HepG2 (cell line): ENCODE measurements at regions not wholly inside any gene's neighbourhood (a gene's known extent, or its start where the extent isn't known, plus 50 kb on each side); places are given as distances from the start of the nearest gene placed in this dataset.

Source experiments
- ATAC-seq: fragments of 200-7000 bp; cut with Tn5 transposase; 3 replicates; pipeline ENCODE4 v1.9.1; 2020; ENCODE audit warnings: mild to moderate bottlenecking, moderate library complexity
- BruUV-seq: library from RNA; stranded (reverse); fragments of 400-500 nt; replicated peaks from 2 replicates; lab custom pipeline; 2021; lab: Mats Ljungman, UMichigan
- CTCF ChIA-PET: fragments of 300-600 bp; formaldehyde crosslinking; extraction: SDS; loops from one replicate; lab custom pipeline; 2021; ENCODE audit warnings: low total read pairs, inconsistent platforms, low intra/inter-chr PET ratio; lab: Yijun Ruan, JAX
- POLR2A ChIA-PET: fragments of 350-600 bp; sonication (Branson Sonifier 250); formaldehyde crosslinking; loops from one replicate; lab custom pipeline; 2020; ENCODE audit warnings: antibody characterized with exemption, inconsistent platforms; lab: Yijun Ruan, JAX
- DNase-seq: peaks from one replicate; pipeline ENCODE4 v3.0.0-alpha.2; 2015; ENCODE audit warnings: low spot score
- FAIRE-seq: peaks from 3 replicates; lab custom pipeline; 2011; peaks lifted over from hg19 to GRCh38; lab: Jason Lieb, UNC
- H2AFZ ChIP-seq: one replicate; pipeline ENCODE4 v1.6.1; 2011; ENCODE audit warnings: low read length, inconsistent platforms
- H3K27ac ChIP-seq: fragments of 300-600 bp; 3 replicates; pipeline ENCODE4 v1.8.0; 2011; ENCODE audit warnings: mixed run types, mild to moderate bottlenecking, mixed read lengths, low read length, inconsistent platforms; ENCODE audit not compliant: insufficient read depth; ENCODE audit errors: extremely low read length
- H3K27me3 ChIP-seq, 2 experiments: fragments of 200-600 bp in 1 of 2; 2 replicates in 1 of 2; 3 replicates in 1 of 2; pipeline versions ENCODE4 v1.6.0 to v1.8.0; 2011; ENCODE audit warnings: low read length in 2 of 2, mild to moderate bottlenecking in 2 of 2, moderate library complexity in 2 of 2, inconsistent platforms in 1 of 2; ENCODE audit not compliant: insufficient read depth in 2 of 2, control insufficient read depth in 1 of 2
- H3K36me3 ChIP-seq, 2 experiments: fragments of 200-600 bp in 1 of 2; replicated peaks in 1 of 2; 2 replicates in 1 of 2; 3 replicates in 1 of 2; pipeline versions ENCODE4 v1.5.1 to v1.8.0; 2011; ENCODE audit warnings: low read length in 2 of 2, inconsistent platforms in 1 of 2; ENCODE audit not compliant: insufficient read depth in 2 of 2, control insufficient read depth in 1 of 2
- H3K4me1 ChIP-seq: 2 replicates; pipeline ENCODE4 v1.5.1; 2012; ENCODE audit warnings: low read length, inconsistent platforms; ENCODE audit not compliant: insufficient read depth
- H3K4me2 ChIP-seq: 2 replicates; pipeline ENCODE4 v1.6.0; 2011; ENCODE audit warnings: low read depth, low read length, inconsistent platforms
- H3K4me3 ChIP-seq, 3 experiments: fragments of 200-600 bp in 1 of 3; sonication (generic), shearing (Covaris generic) in 1 of 3; replicated peaks in 1 of 3; 2 replicates each; pipeline ENCODE4 v1.5.1; 2011 to 2016; ENCODE audit warnings: low read length in 3 of 3, inconsistent platforms in 2 of 3, low read depth in 2 of 3, mild to moderate bottlenecking in 2 of 3, control low read depth in 1 of 3, mixed read lengths in 1 of 3; ENCODE audit not compliant: insufficient read depth in 1 of 3
- H3K79me2 ChIP-seq: one replicate; pipeline ENCODE4 v1.6.1; 2011; ENCODE audit warnings: low read length, inconsistent platforms; ENCODE audit not compliant: insufficient read depth
- H3K9ac ChIP-seq: 2 replicates; pipeline ENCODE4 v1.6.0; 2011; ENCODE audit warnings: mild to moderate bottlenecking, low read depth, low read length, inconsistent platforms; ENCODE audit not compliant: insufficient read depth
- H3K9me3 ChIP-seq: 2 replicates; pipeline ENCODE4 v1.5.1; 2012; ENCODE audit warnings: mild to moderate bottlenecking, low read length
- H4K20me1 ChIP-seq: 2 replicates; pipeline ENCODE4 v1.6.0; 2011; ENCODE audit warnings: inconsistent platforms, mild to moderate bottlenecking, low read length, moderate library complexity; ENCODE audit not compliant: insufficient read depth
- FOXK1 ChIP-seq: sonication (generic); formaldehyde crosslinking; IDR thresholded peaks from 2 replicates; pipeline ENCODE4 v1.4.0; 2020; ENCODE audit warnings: low read depth, missing genetic modification reagents, borderline replicate concordance
- MTF1 ChIP-seq: sonication (generic); formaldehyde crosslinking; IDR thresholded peaks from 2 replicates; pipeline ENCODE4 v1.5.0; 2020; ENCODE audit warnings: missing genetic modification reagents
- PAF1 ChIP-seq: IDR thresholded peaks from 2 replicates; pipeline ENCODE4 v1.6.1; 2016; ENCODE audit warnings: missing genetic modification reagents, missing compliant biosample characterization
- SP140L ChIP-seq: sonication (generic); formaldehyde crosslinking; IDR thresholded peaks from 2 replicates; pipeline ENCODE4 v1.4.0; 2020; ENCODE audit warnings: missing genetic modification reagents, borderline replicate concordance
- TSC22D2 ChIP-seq: sonication (generic); formaldehyde crosslinking; IDR thresholded peaks from 2 replicates; pipeline ENCODE4 v1.5.1; 2020; ENCODE audit warnings: missing genetic modification reagents, mild to moderate bottlenecking, borderline replicate concordance
- ZC3H4 ChIP-seq: sonication (generic); formaldehyde crosslinking; IDR thresholded peaks from 2 replicates; pipeline ENCODE4 v1.4.0; 2020; ENCODE audit warnings: missing genetic modification reagents, borderline replicate concordance
- ZKSCAN5 ChIP-seq: sonication (generic); formaldehyde crosslinking; IDR thresholded peaks from 2 replicates; pipeline ENCODE4 v1.5.1; 2020; ENCODE audit warnings: mild to moderate bottlenecking, missing genetic modification reagents
- ZNF136 ChIP-seq: sonication (generic); formaldehyde crosslinking; IDR thresholded peaks from 2 replicates; pipeline ENCODE4 v1.8.1; 2022; ENCODE audit warnings: low read depth, mild to moderate bottlenecking, moderate library complexity, missing genetic modification reagents
- ZNF296 ChIP-seq: sonication (generic); formaldehyde crosslinking; conservative IDR thresholded peaks from 2 replicates; pipeline ENCODE4 v1.5.0; 2020; ENCODE audit warnings: mild to moderate bottlenecking, missing genetic modification reagents
- in situ Hi-C: cut with HindIII; loops from 2 replicates; pipeline ENCODE4 v1.10.0; 2017; ENCODE audit warnings: low pct_unique_long_range_greater_than_20kb; ENCODE audit not compliant: extremely low pct_ligation_motif_present
- intact Hi-C: fragments of 100-400 bp; cut with micrococcal nuclease; formaldehyde crosslinking; loops from one replicate; pipeline ENCODE4 v1.10.0; 2022; ENCODE audit not compliant: unreplicated experiment
- TF ChIP-seq, protein P1 (sequence below): sonication (generic); formaldehyde crosslinking; IDR thresholded peaks from 2 replicates; pipeline ENCODE4 v1.4.0; 2020; ENCODE audit warnings: missing genetic modification reagents
- TF ChIP-seq, protein P2 (sequence below): IDR thresholded peaks from 2 replicates; pipeline ENCODE4 v1.6.1; 2016; ENCODE audit warnings: mild to moderate bottlenecking, missing biosample characterization, missing genetic modification reagents
- TF ChIP-seq, protein P3 (sequence below): sonication (generic); formaldehyde crosslinking; IDR thresholded peaks from 2 replicates; pipeline ENCODE4 v1.8.1; 2023; ENCODE audit warnings: mild to moderate bottlenecking, missing genetic modification reagents, borderline replicate concordance
- TF ChIP-seq, protein P4 (sequence below): sonication (generic); formaldehyde crosslinking; IDR thresholded peaks from 2 replicates; pipeline ENCODE4 v1.5.0; 2020; ENCODE audit warnings: missing genetic modification reagents
- TF ChIP-seq, protein P5 (sequence below): sonication (generic); formaldehyde crosslinking; IDR thresholded peaks from 2 replicates; pipeline ENCODE4 v1.4.0; 2020; ENCODE audit warnings: missing genetic modification reagents
- TF ChIP-seq, protein P6 (sequence below): IDR thresholded peaks from 2 replicates; pipeline ENCODE4 v1.6.1; 2016; ENCODE audit warnings: missing compliant biosample characterization, missing genetic modification reagents, borderline replicate concordance

DNA sequence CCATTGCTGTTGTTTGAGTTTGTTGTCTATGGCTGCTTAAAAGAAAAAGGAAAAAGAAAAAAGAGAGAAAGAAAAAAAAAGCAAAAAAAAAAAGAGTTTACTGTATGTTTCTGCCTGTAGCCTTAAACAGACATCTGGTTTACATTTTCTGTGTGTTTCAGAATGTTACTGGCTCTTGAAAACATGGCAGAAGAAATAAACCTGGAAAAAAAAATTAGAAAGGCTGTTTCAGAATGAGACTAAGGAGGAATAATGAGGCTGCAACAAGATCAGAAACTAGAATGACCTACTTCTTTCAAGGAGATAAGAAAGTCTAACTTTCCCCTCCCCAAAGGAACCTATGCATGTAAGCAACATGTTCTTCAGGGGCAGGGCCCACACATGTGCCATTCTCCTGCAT lies 292.1 kb downstream of the DIPK2A start:
- H3K27ac ChIP-seq = no peak overlapping the region
- in situ Hi-C loops (no loop called here), intact Hi-C loops (no loop called here)
- no peak for DNase-seq
- H2AFZ ChIP-seq = no peak overlapping the region
- ATAC-seq = no peak
- no peaks in the 10 kb centered on the region for H3K36me3 ChIP-seq
- H3K79me2 ChIP-seq = no peaks in the 10 kb centered on the region
- no peak overlapping the region for H3K9ac ChIP-seq
- no peak overlapping the region for H3K4me2 ChIP-seq
- no peak overlapping the region for H3K4me3 ChIP-seq
- POLR2A ChIA-PET = no interaction called here
- no TSS peak for BruUV-seq
- no peaks in the 10 kb centered on the region for H3K27me3 ChIP-seq
- H4K20me1 ChIP-seq = no peaks in the 10 kb centered on the region
- CTCF ChIA-PET = no interaction called here
- TF ChIP-seq, protein P1, sequence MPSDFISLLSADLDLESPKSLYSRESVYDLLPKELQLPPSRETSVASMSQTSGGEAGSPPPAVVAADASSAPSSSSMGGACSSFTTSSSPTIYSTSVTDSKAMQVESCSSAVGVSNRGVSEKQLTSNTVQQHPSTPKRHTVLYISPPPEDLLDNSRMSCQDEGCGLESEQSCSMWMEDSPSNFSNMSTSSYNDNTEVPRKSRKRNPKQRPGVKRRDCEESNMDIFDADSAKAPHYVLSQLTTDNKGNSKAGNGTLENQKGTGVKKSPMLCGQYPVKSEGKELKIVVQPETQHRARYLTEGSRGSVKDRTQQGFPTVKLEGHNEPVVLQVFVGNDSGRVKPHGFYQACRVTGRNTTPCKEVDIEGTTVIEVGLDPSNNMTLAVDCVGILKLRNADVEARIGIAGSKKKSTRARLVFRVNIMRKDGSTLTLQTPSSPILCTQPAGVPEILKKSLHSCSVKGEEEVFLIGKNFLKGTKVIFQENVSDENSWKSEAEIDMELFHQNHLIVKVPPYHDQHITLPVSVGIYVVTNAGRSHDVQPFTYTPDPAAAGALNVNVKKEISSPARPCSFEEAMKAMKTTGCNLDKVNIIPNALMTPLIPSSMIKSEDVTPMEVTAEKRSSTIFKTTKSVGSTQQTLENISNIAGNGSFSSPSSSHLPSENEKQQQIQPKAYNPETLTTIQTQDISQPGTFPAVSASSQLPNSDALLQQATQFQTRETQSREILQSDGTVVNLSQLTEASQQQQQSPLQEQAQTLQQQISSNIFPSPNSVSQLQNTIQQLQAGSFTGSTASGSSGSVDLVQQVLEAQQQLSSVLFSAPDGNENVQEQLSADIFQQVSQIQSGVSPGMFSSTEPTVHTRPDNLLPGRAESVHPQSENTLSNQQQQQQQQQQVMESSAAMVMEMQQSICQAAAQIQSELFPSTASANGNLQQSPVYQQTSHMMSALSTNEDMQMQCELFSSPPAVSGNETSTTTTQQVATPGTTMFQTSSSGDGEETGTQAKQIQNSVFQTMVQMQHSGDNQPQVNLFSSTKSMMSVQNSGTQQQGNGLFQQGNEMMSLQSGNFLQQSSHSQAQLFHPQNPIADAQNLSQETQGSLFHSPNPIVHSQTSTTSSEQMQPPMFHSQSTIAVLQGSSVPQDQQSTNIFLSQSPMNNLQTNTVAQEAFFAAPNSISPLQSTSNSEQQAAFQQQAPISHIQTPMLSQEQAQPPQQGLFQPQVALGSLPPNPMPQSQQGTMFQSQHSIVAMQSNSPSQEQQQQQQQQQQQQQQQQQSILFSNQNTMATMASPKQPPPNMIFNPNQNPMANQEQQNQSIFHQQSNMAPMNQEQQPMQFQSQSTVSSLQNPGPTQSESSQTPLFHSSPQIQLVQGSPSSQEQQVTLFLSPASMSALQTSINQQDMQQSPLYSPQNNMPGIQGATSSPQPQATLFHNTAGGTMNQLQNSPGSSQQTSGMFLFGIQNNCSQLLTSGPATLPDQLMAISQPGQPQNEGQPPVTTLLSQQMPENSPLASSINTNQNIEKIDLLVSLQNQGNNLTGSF (CRISPR knock-in tag) = no peak
- TF ChIP-seq MTF1 (CRISPR knock-in tag) (no peak), ZNF136 (CRISPR knock-in tag) (no peak), SP140L (CRISPR knock-in tag) (no peak), ZKSCAN5 (CRISPR knock-in tag) (no peak), ZC3H4 (CRISPR knock-in tag) (no peak), FOXK1 (CRISPR knock-in tag) (no peak), PAF1 (CRISPR knock-in tag) (no peak), TSC22D2 (CRISPR knock-in tag) (no peak), ZNF296 (CRISPR knock-in tag) (no peak)
- TF ChIP-seq, protein P2, sequence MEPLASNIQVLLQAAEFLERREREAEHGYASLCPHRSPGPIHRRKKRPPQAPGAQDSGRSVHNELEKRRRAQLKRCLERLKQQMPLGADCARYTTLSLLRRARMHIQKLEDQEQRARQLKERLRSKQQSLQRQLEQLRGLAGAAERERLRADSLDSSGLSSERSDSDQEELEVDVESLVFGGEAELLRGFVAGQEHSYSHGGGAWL = no peak
- TF ChIP-seq, protein P3, sequence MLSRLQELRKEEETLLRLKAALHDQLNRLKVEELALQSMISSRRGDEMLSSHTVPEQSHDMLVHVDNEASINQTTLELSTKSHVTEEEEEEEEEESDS = no peak
- TF ChIP-seq, protein P4, sequence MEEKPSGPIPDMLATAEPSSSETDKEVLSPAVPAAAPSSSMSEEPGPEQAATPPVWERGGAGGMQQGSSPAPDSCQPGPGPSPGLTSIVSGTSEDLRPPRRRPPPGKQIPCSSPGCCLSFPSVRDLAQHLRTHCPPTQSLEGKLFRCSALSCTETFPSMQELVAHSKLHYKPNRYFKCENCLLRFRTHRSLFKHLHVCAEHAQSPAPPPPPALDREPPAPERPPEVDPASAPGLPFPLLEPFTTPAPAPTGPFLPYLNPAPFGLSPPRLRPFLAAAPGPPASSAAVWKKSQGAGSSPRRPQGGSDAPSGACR (CRISPR knock-in tag) = no peak
- TF ChIP-seq, protein P5, sequence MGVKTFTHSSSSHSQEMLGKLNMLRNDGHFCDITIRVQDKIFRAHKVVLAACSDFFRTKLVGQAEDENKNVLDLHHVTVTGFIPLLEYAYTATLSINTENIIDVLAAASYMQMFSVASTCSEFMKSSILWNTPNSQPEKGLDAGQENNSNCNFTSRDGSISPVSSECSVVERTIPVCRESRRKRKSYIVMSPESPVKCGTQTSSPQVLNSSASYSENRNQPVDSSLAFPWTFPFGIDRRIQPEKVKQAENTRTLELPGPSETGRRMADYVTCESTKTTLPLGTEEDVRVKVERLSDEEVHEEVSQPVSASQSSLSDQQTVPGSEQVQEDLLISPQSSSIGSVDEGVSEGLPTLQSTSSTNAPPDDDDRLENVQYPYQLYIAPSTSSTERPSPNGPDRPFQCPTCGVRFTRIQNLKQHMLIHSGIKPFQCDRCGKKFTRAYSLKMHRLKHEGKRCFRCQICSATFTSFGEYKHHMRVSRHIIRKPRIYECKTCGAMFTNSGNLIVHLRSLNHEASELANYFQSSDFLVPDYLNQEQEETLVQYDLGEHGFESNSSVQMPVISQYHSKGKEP (CRISPR knock-in tag) = no peak
- TF ChIP-seq, protein P6, sequence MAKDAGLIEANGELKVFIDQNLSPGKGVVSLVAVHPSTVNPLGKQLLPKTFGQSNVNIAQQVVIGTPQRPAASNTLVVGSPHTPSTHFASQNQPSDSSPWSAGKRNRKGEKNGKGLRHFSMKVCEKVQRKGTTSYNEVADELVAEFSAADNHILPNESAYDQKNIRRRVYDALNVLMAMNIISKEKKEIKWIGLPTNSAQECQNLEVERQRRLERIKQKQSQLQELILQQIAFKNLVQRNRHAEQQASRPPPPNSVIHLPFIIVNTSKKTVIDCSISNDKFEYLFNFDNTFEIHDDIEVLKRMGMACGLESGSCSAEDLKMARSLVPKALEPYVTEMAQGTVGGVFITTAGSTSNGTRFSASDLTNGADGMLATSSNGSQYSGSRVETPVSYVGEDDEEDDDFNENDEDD (CRISPR knock-in tag) = no peak
- TF ChIP-seq, all 625 proteins: peak for 0
- no peaks in the 10 kb centered on the region for H3K4me1 ChIP-seq
- no peak for FAIRE-seq
- H3K9me3 ChIP-seq = no peaks in the 10 kb centered on the region
